Chondrocyte (in vitro differentiated cells): ENCODE measurements at regions not wholly inside any gene's neighbourhood (a gene's known extent, or its start where the extent isn't known, plus 50 kb on each side); places are given as distances from the start of the nearest gene placed in this dataset.

ENCODE experiments used
- DNase-seq: peaks from one replicate; pipeline ENCODE4 v3.0.0; 2021; ENCODE audit warnings: mixed read lengths, low spot score
- H3K27ac Mint-ChIP-seq: one replicate; pipeline ENCODE4 v1.8.0; 2021; ENCODE audit warnings: mild to moderate bottlenecking, moderate library complexity, mixed read lengths; ENCODE audit not compliant: unreplicated experiment
- H3K27me3 Mint-ChIP-seq: 2 replicates; pipeline ENCODE4 v1.8.0; 2021; ENCODE audit warnings: low read depth, mixed read lengths
- H3K36me3 Mint-ChIP-seq: 2 replicates; pipeline ENCODE4 v1.8.0; 2021; ENCODE audit warnings: low read depth, mixed read lengths
- H3K4me1 Mint-ChIP-seq: 2 replicates; pipeline ENCODE4 v1.8.0; 2021; ENCODE audit warnings: low read depth, mild to moderate bottlenecking, mixed read lengths
- H3K4me3 Mint-ChIP-seq: one replicate; pipeline ENCODE4 v1.8.0; 2021; ENCODE audit warnings: mild to moderate bottlenecking, moderate library complexity, mixed read lengths; ENCODE audit not compliant: unreplicated experiment
- H3K9me3 Mint-ChIP-seq: 2 replicates; pipeline ENCODE4 v1.8.0; 2021; ENCODE audit warnings: low read depth, mixed read lengths
- CTCF ChIP-seq: fragments of 200-600 bp; sonication (generic); IDR thresholded peaks from 2 replicates; pipeline ENCODE4 v1.5.0; 2021; ENCODE audit warnings: antibody characterized with exemption, mild to moderate bottlenecking, moderate library complexity

- H3K4me3 Mint-ChIP-seq: no peak overlapping the region
- no peak for TF ChIP-seq CTCF
- no peaks in the 10 kb centered on the region for H3K36me3 Mint-ChIP-seq
- H3K27me3 Mint-ChIP-seq: no peaks in the 10 kb centered on the region
- no peak overlapping the region for H3K27ac Mint-ChIP-seq
- H3K4me1 Mint-ChIP-seq: no peaks in the 10 kb centered on the region
- no peak for DNase-seq
- H3K9me3 Mint-ChIP-seq: peaks cover 17% of the 10 kb centered on the region
Observed at GRCh38 chr19:28531979-28532378, 681.0 kb downstream of the UQCRFS1 start.

GRCh38 chr19:28530406-28531035 is 682.4 kb downstream of the UQCRFS1 start:
- H3K27me3 Mint-ChIP-seq: no peaks in the 10 kb centered on the region
- no peak overlapping the region for H3K4me3 Mint-ChIP-seq
- H3K9me3 Mint-ChIP-seq: peaks cover 13% of the 10 kb centered on the region
- DNase-seq: no peak
- TF ChIP-seq CTCF: no peak
- no peaks in the 10 kb centered on the region for H3K4me1 Mint-ChIP-seq
- no peak overlapping the region for H3K27ac Mint-ChIP-seq
- H3K36me3 Mint-ChIP-seq: no peaks in the 10 kb centered on the region

- H3K4me1 Mint-ChIP-seq: no peaks in the 10 kb centered on the region
- no peak overlapping the region for H3K27ac Mint-ChIP-seq
- TF ChIP-seq CTCF: no peak
- DNase-seq: no peak
- H3K4me3 Mint-ChIP-seq: no peak overlapping the region
- peaks cover 11% of the 10 kb centered on the region for H3K9me3 Mint-ChIP-seq
- H3K36me3 Mint-ChIP-seq: no peaks in the 10 kb centered on the region
- no peaks in the 10 kb centered on the region for H3K27me3 Mint-ChIP-seq
Observed at GRCh38 chr19:28526038-28526437, 686.9 kb downstream of the UQCRFS1 start.

- Mint-ChIP-seq H3K27me3 (no peaks in the 10 kb centered on the region), H3K4me1 (no peaks in the 10 kb centered on the region), H3K4me3 (no peak overlapping the region), H3K9me3 (peaks cover 11% of the 10 kb centered on the region), H3K27ac (no peak overlapping the region), H3K36me3 (no peaks in the 10 kb centered on the region)
- TF ChIP-seq CTCF: no peak
- no peak for DNase-seq
Observed at GRCh38 chr19:28523619-28524018, 689.3 kb downstream of the UQCRFS1 start.

- H3K9me3 Mint-ChIP-seq: peaks cover 11% of the 10 kb centered on the region
Observed at GRCh38 chr19:28522545-28522922, 690.4 kb downstream of the UQCRFS1 start.

More at GRCh38 chr19:28522545-28522922, 690.4 kb downstream of the UQCRFS1 start:
- no peaks in the 10 kb centered on the region for H3K36me3 Mint-ChIP-seq
- no peaks in the 10 kb centered on the region for H3K4me1 Mint-ChIP-seq
- DNase-seq: no peak
- no peaks in the 10 kb centered on the region for H3K27me3 Mint-ChIP-seq
- no peak overlapping the region for H3K4me3 Mint-ChIP-seq
- no peak for TF ChIP-seq CTCF
- H3K27ac Mint-ChIP-seq: no peak overlapping the region
